Fibroblast of skin of scalp (primary cell): ENCODE measurements at regions not wholly inside any gene's neighbourhood (a gene's known extent, or its start where the extent isn't known, plus 50 kb on each side); places are given as distances from the start of the nearest gene placed in this dataset.

Experiments used
- DNase-seq: peaks from one replicate; pipeline ENCODE4 v3.0.0-alpha.2; 2013

GRCh38 chr6:92942549-92942948 is 476.8 kb downstream of the EPHA7 start:
- DNase-seq: no peak

- DNase-seq: no peak
These were observed 484.7 kb downstream of the EPHA7 start for GRCh38 chr6:92934625-92935024.

GRCh38 chr6:92930171-92930570 is 489.2 kb downstream of the EPHA7 start:
- no peak for DNase-seq

- DNase-seq: no peak
These were observed 497.0 kb downstream of the EPHA7 start for GRCh38 chr6:92922216-92922806.

- no peak for DNase-seq
These were observed 503.9 kb downstream of the EPHA7 start for GRCh38 chr6:92915466-92915865.

GRCh38 chr6:92911301-92911700 is 508.1 kb downstream of the EPHA7 start:
- no peak for DNase-seq

- DNase-seq: no peak
These were observed 508.7 kb downstream of the EPHA7 start for GRCh38 chr6:92910646-92911045.

GRCh38 chr6:92906385-92906784 is 513.0 kb downstream of the EPHA7 start:
- DNase-seq: no peak

- no peak for DNase-seq
These were observed 525.6 kb downstream of the EPHA7 start for GRCh38 chr6:92893741-92894140.

GRCh38 chr6:92892626-92893170 is 526.7 kb downstream of the EPHA7 start:
- no peak for DNase-seq

- DNase-seq: no peak
These were observed 531.0 kb downstream of the EPHA7 start for GRCh38 chr6:92888316-92888715.

- no peak for DNase-seq
These were observed 531.5 kb downstream of the EPHA7 start for GRCh38 chr6:92887871-92888270.

GRCh38 chr6:92879526-92879925 is 539.8 kb downstream of the EPHA7 start:
- no peak for DNase-seq

- DNase-seq: no peak
These were observed 554.3 kb downstream of the EPHA7 start for GRCh38 chr6:92864966-92865555.

- DNase-seq: no peak
These were observed 569.7 kb downstream of the EPHA7 start for GRCh38 chr6:92849636-92850035.

GRCh38 chr6:92848901-92849300 is 570.5 kb downstream of the EPHA7 start:
- DNase-seq: no peak

GRCh38 chr6:92848459-92848858 is 570.9 kb downstream of the EPHA7 start:
- DNase-seq: no peak

- no peak for DNase-seq
These were observed 571.4 kb downstream of the EPHA7 start for GRCh38 chr6:92847988-92848387.

- DNase-seq: no peak
These were observed 579.0 kb downstream of the EPHA7 start for GRCh38 chr6:92840246-92840930.

- DNase-seq: no peak
These were observed 590.6 kb downstream of the EPHA7 start for GRCh38 chr6:92828788-92829187.

- DNase-seq: no peak
These were observed 592.3 kb downstream of the EPHA7 start for GRCh38 chr6:92827104-92827503.

GRCh38 chr6:92826633-92827032 is 592.7 kb downstream of the EPHA7 start:
- DNase-seq: no peak

GRCh38 chr6:92822222-92822621 is 597.1 kb downstream of the EPHA7 start:
- DNase-seq: no peak

- DNase-seq: no peak
These were observed 598.8 kb downstream of the EPHA7 start for GRCh38 chr6:92820601-92821000.
